CD4-positive, alpha-beta T cell treated with Interleukin-1 beta for 1 hour (primary cell): ENCODE measurements at regions not wholly inside any gene's neighbourhood (a gene's known extent, or its start where the extent isn't known, plus 50 kb on each side); places are given as distances from the start of the nearest gene placed in this dataset.

Source experiments
- DNase-seq, 2 donors: peaks; one replicate each; pipeline ENCODE4 v3.0.0-alpha.2; 2020 to 2022

- DNase-seq: no peak
These were observed 570.1 kb downstream of the VRK1 start for GRCh38 chr14:97367278-97367677.

- DNase-seq: no peak
These were observed 570.9 kb downstream of the VRK1 start for GRCh38 chr14:97368049-97368448.

DNA sequence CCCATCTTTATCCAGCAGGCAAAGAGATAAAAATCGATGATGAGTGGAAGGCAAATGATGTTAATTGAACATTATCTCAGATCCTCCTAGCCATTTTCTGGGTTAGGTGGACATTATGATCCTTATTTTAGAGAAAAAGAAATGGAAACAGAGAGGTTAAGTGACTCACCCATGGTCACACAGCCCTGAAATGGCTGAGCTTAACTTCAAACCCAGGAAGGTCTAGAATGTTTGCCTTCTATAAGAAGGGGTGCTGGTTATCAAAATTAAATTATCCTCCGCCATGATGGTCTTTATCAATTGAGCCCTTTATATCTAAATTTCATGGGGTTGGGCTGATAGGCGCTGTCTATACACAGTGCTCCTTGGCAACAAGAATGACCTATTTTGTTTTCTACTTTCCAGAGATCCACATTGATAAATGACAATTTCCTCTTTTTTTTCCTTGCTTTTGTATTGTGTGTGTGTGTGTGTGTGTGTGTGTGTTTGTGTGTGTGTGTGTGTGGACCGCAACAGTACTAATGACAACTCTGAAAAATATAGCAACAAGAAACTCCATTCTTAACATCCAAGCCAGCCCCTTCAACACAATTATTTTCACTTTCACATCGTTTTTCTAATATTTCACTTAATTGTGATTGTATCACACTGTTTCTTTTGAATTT, 571.9 kb downstream of the VRK1 start:
- no peak for DNase-seq

GRCh38 chr14:97369901-97370300, 572.7 kb downstream of the VRK1 start:
- DNase-seq: no peak

- no peak for DNase-seq
These were observed 579.1 kb downstream of the VRK1 start for GRCh38 chr14:97376310-97376709.

DNA sequence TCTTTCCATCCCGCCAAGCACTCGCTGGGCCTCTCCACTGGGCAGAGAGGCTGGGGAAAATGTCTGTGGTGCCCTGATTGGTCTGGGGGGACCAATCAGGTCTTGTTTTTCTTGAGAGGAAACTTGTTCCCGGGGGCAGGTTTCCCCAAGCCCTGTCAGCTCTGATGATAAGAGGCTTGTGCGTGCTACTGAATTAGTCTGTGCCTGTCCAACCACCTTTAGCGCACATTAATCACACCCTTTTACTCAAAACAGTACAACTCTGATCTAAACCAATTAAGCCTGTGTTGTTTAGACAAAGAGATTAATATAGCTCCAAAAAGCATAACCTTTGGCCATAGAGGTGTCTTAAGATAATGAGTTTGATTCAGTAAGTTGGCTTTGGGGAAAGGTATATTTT, 580.4 kb downstream of the VRK1 start:
- no peak for DNase-seq

GRCh38 chr14:97379091-97379531, 581.9 kb downstream of the VRK1 start:
- peak; percentile 33 to 50 for DNase-seq

GRCh38 chr14:97380539-97380941, 583.4 kb downstream of the VRK1 start:
- no peak for DNase-seq

GRCh38 chr14:97381309-97381708, 584.1 kb downstream of the VRK1 start:
- DNase-seq: no peak

DNA sequence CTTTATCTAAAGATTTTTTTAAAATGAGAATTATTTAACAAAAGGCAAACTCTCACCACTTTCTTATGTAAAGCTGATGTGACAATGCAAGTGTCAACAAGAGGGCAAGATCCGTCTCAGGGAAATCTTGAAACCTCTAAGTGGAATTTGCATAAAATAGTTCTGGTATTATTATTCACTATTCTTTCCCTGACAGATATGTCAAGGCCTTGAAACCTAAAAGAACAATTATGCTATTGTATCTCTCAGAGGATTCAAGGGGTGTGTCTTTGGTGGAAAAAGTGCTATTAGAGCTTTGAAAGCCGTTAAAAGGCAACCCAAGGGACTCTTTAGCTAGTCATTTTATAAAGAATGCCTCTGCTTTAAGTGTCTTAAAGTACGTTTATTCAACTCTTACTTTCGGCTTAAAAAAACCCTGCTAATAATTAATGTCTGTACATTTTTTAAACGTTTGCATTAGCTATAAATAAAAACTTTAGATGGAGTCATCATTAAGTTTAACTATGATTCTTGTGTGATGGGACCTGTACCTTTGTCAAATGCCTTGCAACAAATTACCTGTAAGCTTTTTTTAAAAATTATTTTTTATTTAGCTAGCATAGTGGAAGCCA, 585.5 kb downstream of the VRK1 start:
- DNase-seq: no peak

- no peak for DNase-seq
These were observed 588.5 kb downstream of the VRK1 start for GRCh38 chr14:97385727-97386126.

- DNase-seq: no peak
These were observed 590.2 kb downstream of the VRK1 start for GRCh38 chr14:97387252-97387874.

DNA sequence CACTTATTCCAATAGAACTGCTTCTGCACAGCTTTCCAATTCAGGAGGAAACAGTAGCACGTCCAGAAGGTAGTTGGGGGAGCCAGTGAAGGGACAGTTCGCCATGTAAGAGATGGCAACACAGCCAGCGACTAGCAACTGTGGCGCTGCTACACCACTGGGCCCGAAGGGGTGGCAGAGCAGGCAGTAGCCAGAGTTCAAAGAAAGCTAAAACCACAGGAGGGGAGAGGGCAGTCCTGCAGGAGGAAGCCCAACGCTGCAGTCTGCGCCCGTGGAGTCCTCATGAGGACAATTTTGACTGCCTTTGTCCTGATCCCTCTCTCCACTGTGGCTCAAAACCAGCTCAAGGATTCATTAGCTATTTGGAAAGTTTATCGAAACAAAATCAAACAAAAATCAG, 591.2 kb downstream of the VRK1 start:
- DNase-seq: no peak

DNA sequence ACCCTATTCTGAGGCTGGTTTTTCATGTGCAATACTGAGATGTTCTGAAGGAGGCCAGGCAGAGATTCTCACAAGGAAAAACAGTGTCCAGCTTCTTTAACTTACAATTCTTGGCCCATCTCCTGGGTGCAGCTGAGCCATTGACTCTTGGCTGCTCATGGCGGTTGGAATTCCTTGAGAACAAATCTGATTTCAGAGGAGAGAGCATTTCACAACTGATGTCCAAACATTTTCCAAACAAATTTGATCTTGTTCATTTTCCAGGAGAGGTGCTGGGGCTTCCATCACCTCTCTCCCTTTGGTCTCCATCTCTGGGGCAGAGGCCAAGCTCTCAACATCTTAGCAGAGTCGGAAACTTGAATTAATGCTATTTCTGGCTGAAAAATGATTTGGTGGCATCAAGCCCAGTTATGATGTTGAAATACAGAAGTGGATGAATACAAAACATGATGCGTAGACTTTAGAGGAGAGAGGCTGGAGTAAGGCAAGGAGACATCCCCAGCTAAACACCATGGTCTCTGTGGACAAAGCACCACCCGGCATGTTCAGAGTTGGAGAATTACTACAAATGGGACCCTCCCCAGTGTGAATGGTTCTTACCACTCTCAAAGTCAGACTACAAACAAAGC, 593.0 kb downstream of the VRK1 start:
- no peak for DNase-seq

- peak in 1 of 2 donors; percentile 32 for DNase-seq
These were observed 596.1 kb downstream of the VRK1 start for GRCh38 chr14:97393244-97393643.

DNA sequence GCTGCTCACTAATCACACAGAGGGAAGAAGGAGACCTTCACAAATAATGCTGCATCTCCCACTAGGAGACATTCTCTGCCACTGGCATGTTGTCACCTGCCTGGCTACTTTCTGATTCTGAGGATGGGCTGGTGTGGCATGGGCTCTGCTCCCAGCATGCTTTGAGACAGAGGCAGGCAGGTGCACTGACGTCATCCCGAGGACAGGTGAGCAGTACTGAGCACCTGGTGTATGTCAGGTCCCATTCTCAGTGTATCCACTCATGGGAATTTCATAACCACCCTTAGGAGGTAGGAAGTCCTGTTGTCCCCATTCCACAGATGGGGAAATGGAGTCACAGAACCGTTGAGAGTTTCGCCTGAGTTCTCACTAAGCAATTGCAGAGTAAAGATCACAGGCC, 597.9 kb downstream of the VRK1 start:
- no peak for DNase-seq

DNA sequence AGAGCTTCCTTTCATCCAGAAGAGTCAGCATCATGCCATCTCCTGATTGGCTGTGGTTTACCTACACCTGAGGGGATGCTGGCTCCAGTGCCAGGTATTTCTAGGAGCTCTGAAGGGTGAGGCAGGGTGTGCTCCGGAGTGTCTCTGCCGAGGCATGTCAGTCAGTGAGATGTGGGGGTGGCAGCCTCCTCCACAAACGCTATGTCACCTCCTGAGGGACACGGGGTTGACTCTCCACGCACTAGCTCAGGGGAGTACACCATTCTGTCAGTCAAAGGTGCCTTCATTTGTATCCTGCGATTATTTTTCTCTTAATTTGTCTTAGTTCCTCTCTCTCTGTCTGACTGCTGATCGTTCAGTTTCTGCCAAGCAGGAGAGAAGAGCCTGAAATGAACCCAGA, 604.5 kb downstream of the VRK1 start:
- no peak for DNase-seq

- no peak for DNase-seq
These were observed 605.1 kb downstream of the VRK1 start for GRCh38 chr14:97402279-97402678.

DNA sequence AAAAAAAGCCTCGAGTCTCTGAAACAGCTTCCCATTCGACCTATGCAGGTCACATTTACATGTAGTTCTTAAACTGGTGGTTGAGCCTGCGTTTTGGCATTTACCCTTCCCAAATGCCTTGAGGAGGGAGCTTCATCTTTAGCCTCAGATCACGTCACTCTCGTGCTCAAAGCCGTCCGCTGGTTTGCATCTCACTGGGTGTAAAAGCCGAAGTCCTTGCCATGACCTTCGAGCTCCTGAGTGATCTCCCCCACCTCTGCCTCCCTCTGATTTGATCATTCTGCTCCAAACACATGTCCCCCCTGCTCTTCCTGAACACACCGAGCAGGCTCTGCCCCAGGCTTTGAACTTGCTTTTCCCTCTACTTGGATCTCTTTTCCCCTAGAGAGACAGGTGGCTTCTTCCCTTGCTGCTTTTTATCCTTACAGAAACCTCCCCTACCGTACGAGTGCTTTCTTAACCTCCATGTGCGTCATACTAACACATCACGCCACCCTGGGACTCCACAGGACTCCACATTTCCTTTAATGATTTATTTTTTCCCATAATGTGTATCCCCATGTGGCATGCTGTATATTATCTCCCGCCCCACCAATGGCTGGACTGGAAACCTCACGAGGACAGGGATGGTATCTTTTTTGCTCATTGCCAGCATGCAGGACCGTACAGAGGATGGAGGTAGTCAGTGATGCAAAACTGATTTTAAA, 610.7 kb downstream of the VRK1 start:
- DNase-seq: no peak

DNA sequence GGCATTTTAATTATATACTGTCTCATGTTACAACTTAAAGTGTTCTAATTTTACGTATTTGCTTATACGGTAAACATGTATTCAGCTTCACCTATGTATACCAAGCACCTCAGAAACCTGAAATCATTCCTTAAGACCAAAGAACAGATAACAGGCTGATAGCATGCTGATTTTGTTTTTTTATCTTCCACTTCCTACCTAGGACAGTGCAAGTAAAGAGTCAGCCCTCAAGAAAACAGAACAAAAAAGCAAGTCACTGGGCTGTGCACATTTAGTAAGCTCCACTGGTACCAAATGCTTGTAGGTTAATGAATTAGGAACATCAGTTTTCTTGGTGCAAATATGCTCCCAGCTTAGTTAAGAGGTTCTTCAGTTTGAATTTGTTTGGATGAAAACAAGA, 611.3 kb downstream of the VRK1 start:
- no peak for DNase-seq

- peak in 1 of 2 donors; percentile 16 for DNase-seq
These were observed 612.0 kb downstream of the VRK1 start for GRCh38 chr14:97408937-97409815.
